Left ventricle myocardium inferior (tissue), 1 donor: ENCODE measurements at regions not wholly inside any gene's neighbourhood (a gene's known extent, or its start where the extent isn't known, plus 50 kb on each side); places are given as distances from the start of the nearest gene placed in this dataset.

ENCODE experiments used
- DNase-seq: peaks from one replicate; pipeline ENCODE4 v3.0.0-alpha.2; 2020
- H3K27ac ChIP-seq: fragments of 200-600 bp; replicated peaks from 2 replicates; pipeline ENCODE4 v1.8.0; 2021
- H3K27me3 ChIP-seq: fragments of 200-600 bp; 2 replicates; pipeline ENCODE4 v1.8.0; 2021; ENCODE audit warnings: low read depth
- H3K36me3 ChIP-seq: fragments of 200-600 bp; 2 replicates; pipeline ENCODE4 v1.8.0; 2021
- H3K4me1 ChIP-seq: fragments of 200-600 bp; 2 replicates; pipeline ENCODE4 v1.8.0; 2021
- H3K4me3 ChIP-seq: fragments of 200-600 bp; 2 replicates; pipeline ENCODE4 v1.8.0; 2021; ENCODE audit warnings: mild to moderate bottlenecking, moderate library complexity
- H3K9me3 ChIP-seq: fragments of 200-600 bp; replicated peaks from 2 replicates; pipeline ENCODE4 v1.8.0; 2021
- intact Hi-C: fragments of 100-400 bp; cut with micrococcal nuclease; formaldehyde crosslinking; loops from one replicate; pipeline ENCODE4 v1.11.0; 2022
- TF ChIP-seq, protein P1 (sequence below): fragments of 200-600 bp; IDR thresholded peaks from 2 replicates; pipeline ENCODE4 v1.8.0; 2021; ENCODE audit warnings: antibody characterized with exemption, mild to moderate bottlenecking, borderline replicate concordance
- donor health status: DM: no; HTN: yes; CAD: no; lungs with severe emphysema.

DNA sequence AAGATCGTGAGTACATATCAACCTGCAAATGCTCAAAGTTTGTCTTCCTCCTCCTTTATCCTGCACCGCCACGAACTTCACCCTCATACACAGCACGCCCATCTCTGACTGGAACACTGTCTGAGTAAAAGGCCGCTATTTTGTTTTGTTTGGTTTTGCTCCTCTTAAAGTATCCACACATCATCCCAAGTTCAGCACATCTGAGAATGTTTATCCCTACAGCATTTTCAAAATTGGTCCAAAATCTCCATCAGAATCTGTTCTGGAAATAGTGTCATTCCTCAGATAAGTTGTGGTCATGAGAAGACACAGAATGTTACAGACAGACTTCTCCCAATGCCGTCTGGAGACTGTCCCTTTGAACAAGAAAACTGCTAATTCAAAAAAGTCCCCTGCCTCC, 251.6 kb upstream of the ARID1B start:
- H3K27me3 ChIP-seq: no peaks in the 10 kb centered on the region
- no peak overlapping the region for H3K4me3 ChIP-seq
- no peak for DNase-seq
- TF ChIP-seq, protein P1, sequence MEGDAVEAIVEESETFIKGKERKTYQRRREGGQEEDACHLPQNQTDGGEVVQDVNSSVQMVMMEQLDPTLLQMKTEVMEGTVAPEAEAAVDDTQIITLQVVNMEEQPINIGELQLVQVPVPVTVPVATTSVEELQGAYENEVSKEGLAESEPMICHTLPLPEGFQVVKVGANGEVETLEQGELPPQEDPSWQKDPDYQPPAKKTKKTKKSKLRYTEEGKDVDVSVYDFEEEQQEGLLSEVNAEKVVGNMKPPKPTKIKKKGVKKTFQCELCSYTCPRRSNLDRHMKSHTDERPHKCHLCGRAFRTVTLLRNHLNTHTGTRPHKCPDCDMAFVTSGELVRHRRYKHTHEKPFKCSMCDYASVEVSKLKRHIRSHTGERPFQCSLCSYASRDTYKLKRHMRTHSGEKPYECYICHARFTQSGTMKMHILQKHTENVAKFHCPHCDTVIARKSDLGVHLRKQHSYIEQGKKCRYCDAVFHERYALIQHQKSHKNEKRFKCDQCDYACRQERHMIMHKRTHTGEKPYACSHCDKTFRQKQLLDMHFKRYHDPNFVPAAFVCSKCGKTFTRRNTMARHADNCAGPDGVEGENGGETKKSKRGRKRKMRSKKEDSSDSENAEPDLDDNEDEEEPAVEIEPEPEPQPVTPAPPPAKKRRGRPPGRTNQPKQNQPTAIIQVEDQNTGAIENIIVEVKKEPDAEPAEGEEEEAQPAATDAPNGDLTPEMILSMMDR: no peak
- no peaks in the 10 kb centered on the region for H3K4me1 ChIP-seq
- intact Hi-C loops: no loop called here
- H3K36me3 ChIP-seq: no peaks in the 10 kb centered on the region
- H3K9me3 ChIP-seq: peaks cover 2% of the 10 kb centered on the region
- H3K27ac ChIP-seq: no peak overlapping the region

DNA sequence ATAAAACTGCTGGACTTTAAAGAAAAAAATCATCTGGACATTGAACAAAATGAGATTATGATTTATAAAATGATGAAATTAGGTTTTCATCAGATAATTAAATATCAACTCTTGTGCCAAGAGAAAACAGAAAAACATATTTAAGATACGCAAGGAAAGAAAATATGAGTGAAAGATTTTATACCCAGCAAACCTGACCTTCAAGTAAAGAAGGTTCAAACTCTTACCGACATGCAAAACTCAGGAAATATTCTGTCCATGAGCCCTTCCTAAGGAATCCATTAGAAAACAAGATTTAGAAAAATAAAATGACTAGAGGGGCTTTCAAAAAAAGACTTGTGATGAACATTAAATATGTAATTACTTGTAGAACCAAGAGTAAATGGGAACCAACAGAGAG, 257.2 kb upstream of the ARID1B start:
- H3K4me1 ChIP-seq: no peaks in the 10 kb centered on the region
- TF ChIP-seq, protein P1: no peak
- H3K9me3 ChIP-seq: peaks cover 16% of the 10 kb centered on the region
- no peak for DNase-seq
- H3K36me3 ChIP-seq: no peaks in the 10 kb centered on the region
- intact Hi-C loops: no loop called here
- H3K27ac ChIP-seq: no peak overlapping the region
- H3K4me3 ChIP-seq: no peak overlapping the region
- H3K27me3 ChIP-seq: no peaks in the 10 kb centered on the region

- TF ChIP-seq, protein P1: no peak
- no peaks in the 10 kb centered on the region for H3K27me3 ChIP-seq
- H3K4me3 ChIP-seq: no peak overlapping the region
- H3K27ac ChIP-seq: no peak overlapping the region
- intact Hi-C loops: no loop called here
- DNase-seq: no peak
- peaks cover 3% of the 10 kb centered on the region for H3K4me1 ChIP-seq
- H3K36me3 ChIP-seq: no peaks in the 10 kb centered on the region
- peaks cover 16% of the 10 kb centered on the region for H3K9me3 ChIP-seq
These were observed 260.1 kb upstream of the ARID1B start for GRCh38 chr6:156517088-156517487.

- DNase-seq: no peak
- Histone ChIP-seq H3K36me3 (no peaks in the 10 kb centered on the region), H3K27ac (no peak overlapping the region), H3K4me1 (peaks cover 3% of the 10 kb centered on the region), H3K27me3 (no peaks in the 10 kb centered on the region), H3K4me3 (no peak overlapping the region), H3K9me3 (peaks cover 10% of the 10 kb centered on the region)
- intact Hi-C loops: no loop called here
- TF ChIP-seq, protein P1: no peak
These were observed 261.9 kb upstream of the ARID1B start for GRCh38 chr6:156515242-156515641.

GRCh38 chr6:156513504-156513903, 263.7 kb upstream of the ARID1B start:
- H3K36me3 ChIP-seq: no peaks in the 10 kb centered on the region
- TF ChIP-seq, protein P1: no peak
- intact Hi-C loops: no loop called here
- no peak overlapping the region for H3K4me3 ChIP-seq
- no peaks in the 10 kb centered on the region for H3K9me3 ChIP-seq
- no peak for DNase-seq
- H3K27me3 ChIP-seq: no peaks in the 10 kb centered on the region
- peaks cover 3% of the 10 kb centered on the region for H3K4me1 ChIP-seq
- no peak overlapping the region for H3K27ac ChIP-seq

DNA sequence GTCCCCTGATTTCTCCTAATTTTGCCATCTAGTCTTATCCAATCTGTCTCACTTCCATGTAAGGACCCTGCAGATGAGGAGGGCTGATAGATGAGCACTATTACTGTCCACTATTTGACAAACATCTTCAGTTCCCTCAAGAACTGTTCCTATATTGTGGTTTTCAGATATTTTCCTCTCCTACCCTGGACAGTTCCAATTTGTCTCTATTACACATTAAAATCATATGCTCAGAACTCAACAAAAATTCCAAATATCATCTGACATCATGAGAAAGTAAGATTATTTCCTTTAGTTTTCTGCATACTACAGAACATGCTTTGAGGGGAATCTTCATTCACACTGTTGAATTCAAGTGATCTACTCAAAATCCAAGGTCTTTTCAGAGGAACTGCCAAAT, 265.6 kb upstream of the ARID1B start:
- TF ChIP-seq, protein P1: no peak
- H3K9me3 ChIP-seq: no peaks in the 10 kb centered on the region
- intact Hi-C loops: no loop called here
- H3K36me3 ChIP-seq: no peaks in the 10 kb centered on the region
- DNase-seq: no peak
- H3K4me3 ChIP-seq: no peak overlapping the region
- peaks cover 13% of the 10 kb centered on the region for H3K27me3 ChIP-seq
- no peak overlapping the region for H3K27ac ChIP-seq
- peaks cover 3% of the 10 kb centered on the region for H3K4me1 ChIP-seq
